Nephron progenitor cell (in vitro differentiated cells): ENCODE measurements at regions not wholly inside any gene's neighbourhood (a gene's known extent, or its start where the extent isn't known, plus 50 kb on each side); places are given as distances from the start of the nearest gene placed in this dataset.

Experiments used
- DNase-seq: peaks from one replicate; pipeline ENCODE4 v3.0.0; 2021
- H3K27ac Mint-ChIP-seq: 2 replicates; pipeline ENCODE4 v1.8.0; 2021; ENCODE audit warnings: mild to moderate bottlenecking, moderate library complexity, mixed read lengths
- H3K27me3 Mint-ChIP-seq: 2 replicates; pipeline ENCODE4 v1.8.0; 2021; ENCODE audit warnings: mild to moderate bottlenecking, low read depth, mixed read lengths; ENCODE audit not compliant: poor library complexity
- H3K36me3 Mint-ChIP-seq: 2 replicates; pipeline ENCODE4 v1.8.0; 2021; ENCODE audit warnings: low read depth, mixed read lengths
- H3K4me1 Mint-ChIP-seq: 2 replicates; pipeline ENCODE4 v1.8.0; 2021; ENCODE audit warnings: mixed read lengths
- H3K4me3 Mint-ChIP-seq: 2 replicates; pipeline ENCODE4 v1.8.0; 2021; ENCODE audit warnings: mild to moderate bottlenecking, moderate library complexity, mixed read lengths
- H3K9me3 Mint-ChIP-seq: 2 replicates; pipeline ENCODE4 v1.8.0; 2021; ENCODE audit warnings: mild to moderate bottlenecking, moderate library complexity, mixed read lengths
- CTCF ChIP-seq: fragments of 200-600 bp; sonication (generic); IDR thresholded peaks from 2 replicates; pipeline ENCODE4 v1.5.0; 2021; ENCODE audit warnings: antibody characterized with exemption

GRCh38 chr7:156067156-156067555, 254.9 kb upstream of the SHH start:
- H3K9me3 Mint-ChIP-seq: no peaks in the 10 kb centered on the region
- peaks cover 35% of the 10 kb centered on the region for H3K4me1 Mint-ChIP-seq
- no peak for TF ChIP-seq CTCF

GRCh38 chr7:156065400-156065799, 253.1 kb upstream of the SHH start:
- H3K27ac Mint-ChIP-seq: no peak overlapping the region
- no peaks in the 10 kb centered on the region for H3K9me3 Mint-ChIP-seq
- no peak overlapping the region for H3K4me3 Mint-ChIP-seq
- H3K27me3 Mint-ChIP-seq: peaks cover 25% of the 10 kb centered on the region
- DNase-seq: no peak
- peaks cover 19% of the 10 kb centered on the region for H3K4me1 Mint-ChIP-seq
- TF ChIP-seq CTCF: no peak
- no peaks in the 10 kb centered on the region for H3K36me3 Mint-ChIP-seq

More at GRCh38 chr7:156067156-156067555, 254.9 kb upstream of the SHH start:
- Mint-ChIP-seq H3K27me3 (peaks cover 22% of the 10 kb centered on the region), H3K36me3 (no peaks in the 10 kb centered on the region), H3K27ac (no peak overlapping the region), H3K4me3 (no peak overlapping the region)
- DNase-seq: no peak

- Mint-ChIP-seq H3K27me3 (peaks cover 22% of the 10 kb centered on the region), H3K4me1 (peaks cover 19% of the 10 kb centered on the region), H3K4me3 (no peak overlapping the region), H3K9me3 (no peaks in the 10 kb centered on the region), H3K36me3 (no peaks in the 10 kb centered on the region), H3K27ac (no peak overlapping the region)
- TF ChIP-seq CTCF: no peak
- no peak for DNase-seq
Observed at GRCh38 chr7:156064971-156065386, 252.7 kb upstream of the SHH start.

- DNase-seq: no peak
- no peak overlapping the region for H3K4me3 Mint-ChIP-seq
- TF ChIP-seq CTCF: no peak
- H3K4me1 Mint-ChIP-seq: peaks cover 19% of the 10 kb centered on the region
- peaks cover 17% of the 10 kb centered on the region for H3K27me3 Mint-ChIP-seq
- no peaks in the 10 kb centered on the region for H3K9me3 Mint-ChIP-seq
- H3K27ac Mint-ChIP-seq: no peak overlapping the region
- no peaks in the 10 kb centered on the region for H3K36me3 Mint-ChIP-seq
Observed at GRCh38 chr7:156063241-156063810, 251.1 kb upstream of the SHH start.

- H3K4me3 Mint-ChIP-seq: no peak overlapping the region
- H3K9me3 Mint-ChIP-seq: no peaks in the 10 kb centered on the region
- no peak for DNase-seq
- TF ChIP-seq CTCF: no peak
- peaks cover 19% of the 10 kb centered on the region for H3K4me1 Mint-ChIP-seq
- H3K27ac Mint-ChIP-seq: no peak overlapping the region
- peaks cover 11% of the 10 kb centered on the region for H3K27me3 Mint-ChIP-seq
- no peaks in the 10 kb centered on the region for H3K36me3 Mint-ChIP-seq
Observed at GRCh38 chr7:156062286-156062685, 250.0 kb upstream of the SHH start.

- Mint-ChIP-seq H3K4me3 (no peak overlapping the region), H3K27me3 (peaks cover 10% of the 10 kb centered on the region), H3K9me3 (no peaks in the 10 kb centered on the region), H3K4me1 (peaks cover 19% of the 10 kb centered on the region), H3K27ac (no peak overlapping the region), H3K36me3 (no peaks in the 10 kb centered on the region)
- no peak for DNase-seq
- no peak for TF ChIP-seq CTCF
Observed at GRCh38 chr7:156061689-156062255, 249.5 kb upstream of the SHH start.
